Fibroblast of villous mesenchyme (primary cell): ENCODE measurements at regions not wholly inside any gene's neighbourhood (a gene's known extent, or its start where the extent isn't known, plus 50 kb on each side); places are given as distances from the start of the nearest gene placed in this dataset.

Experiments
- DNase-seq: peaks from one replicate; pipeline ENCODE4 v3.0.0-alpha.2; 2010; ENCODE audit warnings: low read depth
- H3K4me3 ChIP-seq: 2 replicates; pipeline ENCODE4 v1.5.1; 2011; ENCODE audit warnings: low read depth, mild to moderate bottlenecking, low read length
- TF ChIP-seq, protein P1 (sequence below): IDR thresholded peaks from 2 replicates; pipeline ENCODE4 v1.5.1; 2012; ENCODE audit warnings: low read depth, mild to moderate bottlenecking, low read length; ENCODE audit not compliant: insufficient read depth

DNA sequence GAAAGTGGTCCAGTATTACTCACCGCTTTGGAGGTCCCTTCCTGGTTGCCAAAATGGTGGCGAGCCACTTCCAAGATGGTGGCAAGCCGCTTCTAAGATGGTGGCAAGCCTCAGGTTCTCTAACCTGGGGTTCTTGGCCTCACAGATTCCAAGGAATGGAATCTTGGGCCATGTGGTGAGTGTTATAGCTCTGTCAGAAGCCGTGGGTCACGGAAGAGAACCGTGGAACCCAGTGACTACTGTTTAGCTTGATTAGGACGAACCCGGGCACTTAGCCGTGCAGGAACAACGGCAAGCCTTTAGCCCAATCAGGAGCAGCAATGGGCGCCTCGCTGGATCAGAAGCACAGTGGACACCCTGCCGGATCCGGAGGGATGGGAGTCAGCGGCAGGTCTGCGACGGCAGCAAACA lies 356.2 kb upstream of the TMPRSS15 start:
- DNase-seq = no peak
- TF ChIP-seq, protein P1, sequence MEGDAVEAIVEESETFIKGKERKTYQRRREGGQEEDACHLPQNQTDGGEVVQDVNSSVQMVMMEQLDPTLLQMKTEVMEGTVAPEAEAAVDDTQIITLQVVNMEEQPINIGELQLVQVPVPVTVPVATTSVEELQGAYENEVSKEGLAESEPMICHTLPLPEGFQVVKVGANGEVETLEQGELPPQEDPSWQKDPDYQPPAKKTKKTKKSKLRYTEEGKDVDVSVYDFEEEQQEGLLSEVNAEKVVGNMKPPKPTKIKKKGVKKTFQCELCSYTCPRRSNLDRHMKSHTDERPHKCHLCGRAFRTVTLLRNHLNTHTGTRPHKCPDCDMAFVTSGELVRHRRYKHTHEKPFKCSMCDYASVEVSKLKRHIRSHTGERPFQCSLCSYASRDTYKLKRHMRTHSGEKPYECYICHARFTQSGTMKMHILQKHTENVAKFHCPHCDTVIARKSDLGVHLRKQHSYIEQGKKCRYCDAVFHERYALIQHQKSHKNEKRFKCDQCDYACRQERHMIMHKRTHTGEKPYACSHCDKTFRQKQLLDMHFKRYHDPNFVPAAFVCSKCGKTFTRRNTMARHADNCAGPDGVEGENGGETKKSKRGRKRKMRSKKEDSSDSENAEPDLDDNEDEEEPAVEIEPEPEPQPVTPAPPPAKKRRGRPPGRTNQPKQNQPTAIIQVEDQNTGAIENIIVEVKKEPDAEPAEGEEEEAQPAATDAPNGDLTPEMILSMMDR = no peak
- no peak overlapping the region for H3K4me3 ChIP-seq

DNA sequence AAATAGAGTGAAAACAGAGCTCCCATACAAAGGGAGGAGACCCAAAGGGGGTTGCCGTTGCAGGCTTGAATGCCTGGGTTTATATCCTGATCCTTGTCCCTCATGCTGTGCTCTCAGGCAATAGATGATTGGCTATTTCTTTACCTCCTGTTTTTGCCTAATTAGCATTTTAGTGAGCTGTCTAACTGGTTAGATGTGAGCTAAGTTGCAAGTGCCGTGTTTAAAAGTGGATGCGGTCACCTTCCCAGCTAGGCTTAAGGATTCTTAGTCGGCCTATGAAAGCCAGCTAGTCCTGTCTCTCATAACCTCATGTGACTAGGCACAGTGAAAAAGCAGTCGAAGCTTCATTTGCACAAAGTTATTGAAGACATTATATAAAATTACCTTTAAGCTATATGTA lies 356.7 kb upstream of the TMPRSS15 start:
- no peak overlapping the region for H3K4me3 ChIP-seq
- TF ChIP-seq, protein P1 = no peak
- DNase-seq = no peak

DNA sequence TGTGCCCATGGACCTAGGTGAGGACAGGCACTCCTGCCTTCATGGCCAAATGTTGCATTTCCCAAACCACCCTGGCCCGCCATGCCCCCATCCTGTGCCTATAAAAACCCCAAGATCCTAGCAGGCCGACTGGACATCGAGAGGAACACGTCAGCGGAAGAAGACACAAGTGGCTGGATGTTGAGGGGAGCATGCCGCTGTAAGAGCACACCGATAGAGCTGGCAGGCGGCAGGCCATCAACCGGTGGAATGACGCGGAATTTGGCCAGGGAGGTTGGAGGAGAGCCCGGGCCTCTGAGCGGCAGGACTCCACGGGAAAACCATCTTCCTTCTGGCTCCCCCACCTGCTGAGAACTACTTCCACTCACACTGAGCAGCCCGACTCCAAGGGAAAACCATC lies 361.1 kb upstream of the TMPRSS15 start:
- TF ChIP-seq, protein P1 = no peak
- no peak for DNase-seq

DNA sequence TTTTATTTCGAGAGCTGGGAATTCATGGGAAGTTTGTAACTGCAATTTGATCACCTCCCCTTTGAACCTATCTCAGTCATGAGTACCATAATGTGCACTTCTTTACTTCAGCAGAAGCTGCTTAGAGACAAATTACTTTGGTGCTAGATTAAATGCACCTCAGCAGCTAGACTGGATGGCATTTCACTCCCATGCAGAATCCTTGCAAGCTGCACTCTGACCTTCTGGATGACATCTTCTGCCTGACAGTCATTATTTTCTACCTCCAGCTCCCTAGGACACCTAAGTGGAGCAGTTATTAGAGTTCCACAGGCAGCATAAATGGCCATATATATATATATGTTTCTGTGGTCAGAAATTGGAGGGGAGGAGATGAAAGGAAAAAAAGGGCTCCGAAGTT lies 366.0 kb upstream of the TMPRSS15 start:
- H3K4me3 ChIP-seq = no peak overlapping the region
- DNase-seq = no peak
- TF ChIP-seq, protein P1 = no peak

More for the DNA sequence above, 361.1 kb upstream of the TMPRSS15 start:
- H3K4me3 ChIP-seq = no peak overlapping the region

DNA sequence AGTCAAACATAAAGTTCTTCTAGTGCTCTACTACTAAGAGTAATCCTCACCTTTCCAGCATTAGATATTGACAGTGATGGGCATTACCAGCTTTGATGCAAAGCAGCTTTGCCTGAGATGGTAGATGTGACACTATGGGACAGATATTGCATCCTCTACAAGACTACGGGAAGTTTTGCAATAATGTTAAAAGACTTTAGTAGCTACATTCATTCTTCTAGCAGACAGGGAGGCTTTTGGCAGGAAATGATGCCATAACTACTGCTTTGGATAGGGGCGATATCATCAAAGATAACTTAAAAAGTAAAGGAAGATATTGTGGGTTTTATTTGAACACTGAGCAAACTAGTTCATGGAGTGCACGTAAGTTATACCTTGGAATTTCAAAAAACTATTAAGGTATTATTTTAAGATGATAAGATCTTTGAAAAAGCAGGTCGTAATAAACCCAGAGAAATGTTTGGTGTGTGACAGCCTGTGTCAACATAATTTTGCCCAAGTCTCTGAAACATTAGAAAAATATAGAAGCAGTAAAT lies 368.3 kb upstream of the TMPRSS15 start:
- no peak overlapping the region for H3K4me3 ChIP-seq
- TF ChIP-seq, protein P1 = no peak
- no peak for DNase-seq

DNA sequence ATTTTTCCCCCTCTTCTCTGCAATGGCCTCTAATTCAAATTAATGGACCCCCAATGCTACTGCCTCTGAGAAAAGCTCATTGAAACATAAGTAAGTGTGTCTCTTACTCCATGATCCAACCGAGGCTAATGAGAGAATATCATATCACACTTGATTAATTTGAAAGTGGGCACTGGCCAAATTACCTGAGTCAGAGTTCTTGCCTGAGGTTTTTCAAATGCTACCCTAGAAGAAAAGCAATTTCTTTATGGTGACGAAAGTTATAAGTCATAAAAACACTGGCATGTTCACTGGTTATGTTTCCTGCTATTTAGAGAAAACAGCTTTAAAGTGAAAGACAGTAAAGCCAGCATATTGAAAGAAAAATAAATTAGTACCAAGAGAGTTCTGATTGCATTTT lies 368.8 kb upstream of the TMPRSS15 start:
- DNase-seq = no peak
- TF ChIP-seq, protein P1 = no peak
- H3K4me3 ChIP-seq = no peak overlapping the region

DNA sequence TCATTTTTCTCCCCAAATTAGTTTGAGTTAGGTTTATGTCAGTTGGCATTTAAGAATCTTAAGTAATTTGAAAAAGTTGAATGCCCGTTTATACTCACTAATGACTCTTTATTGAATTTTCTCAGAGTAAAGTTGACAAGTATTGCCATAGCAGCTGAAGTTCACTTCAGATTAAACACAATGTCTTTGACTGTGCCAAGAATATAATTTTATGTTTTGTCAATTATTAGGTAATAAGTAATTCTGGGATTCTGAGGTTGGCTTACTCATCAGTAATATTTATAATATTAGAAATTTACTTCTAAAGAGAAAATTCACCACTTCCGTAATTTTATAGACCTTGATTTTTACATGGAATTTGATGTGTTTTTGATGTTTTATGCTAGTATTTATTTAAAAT lies 369.3 kb upstream of the TMPRSS15 start:
- no peak for DNase-seq
- TF ChIP-seq, protein P1 = no peak
- H3K4me3 ChIP-seq = no peak overlapping the region
